ENCODE measurements at regions not wholly inside any gene's neighbourhood (a gene's known extent, or its start where the extent isn't known, plus 50 kb on each side); places are given as distances from the start of the nearest gene placed in this dataset.

DNA sequence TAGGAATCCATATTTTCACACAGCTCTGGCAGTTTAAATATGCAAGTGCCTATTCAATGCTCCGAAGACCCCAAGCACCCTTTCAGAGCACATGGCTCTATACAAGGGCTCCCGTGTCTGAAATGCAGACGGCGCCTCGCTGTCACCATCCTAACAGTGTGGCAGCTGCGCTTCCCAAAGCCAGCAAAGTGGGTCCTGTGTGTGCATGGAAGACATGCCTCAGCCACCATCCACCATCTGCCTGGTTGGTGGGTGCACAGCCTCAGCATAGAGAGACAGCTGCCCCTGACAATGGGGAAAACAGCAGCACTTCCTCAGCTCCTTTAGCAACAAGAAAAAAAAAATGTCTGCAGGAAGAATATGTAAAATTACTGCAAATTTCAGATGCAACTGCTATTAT lies 218.1 kb downstream of the SP3 start:
- DNase-seq: no peak

DNA sequence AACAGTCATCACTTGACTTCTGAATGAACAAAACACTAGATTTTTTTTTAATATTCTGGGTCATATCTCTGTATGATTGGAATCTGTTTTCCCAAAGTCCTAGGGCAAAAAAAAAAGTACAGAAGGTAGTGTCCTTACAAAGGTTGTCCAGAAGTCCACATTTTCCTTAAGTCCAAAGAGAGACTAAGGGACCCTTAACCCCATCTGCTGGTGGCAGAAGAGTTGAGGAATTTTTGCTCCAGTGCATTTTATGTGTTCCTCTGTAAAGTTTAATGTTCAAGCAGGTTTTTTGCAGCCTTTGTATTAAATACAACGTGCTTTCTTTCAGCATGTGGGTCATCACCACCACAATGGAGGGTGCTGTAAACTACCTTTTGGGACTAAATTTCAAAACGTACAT lies 215.9 kb downstream of the SP3 start:
- DNase-seq: no peak

DNA sequence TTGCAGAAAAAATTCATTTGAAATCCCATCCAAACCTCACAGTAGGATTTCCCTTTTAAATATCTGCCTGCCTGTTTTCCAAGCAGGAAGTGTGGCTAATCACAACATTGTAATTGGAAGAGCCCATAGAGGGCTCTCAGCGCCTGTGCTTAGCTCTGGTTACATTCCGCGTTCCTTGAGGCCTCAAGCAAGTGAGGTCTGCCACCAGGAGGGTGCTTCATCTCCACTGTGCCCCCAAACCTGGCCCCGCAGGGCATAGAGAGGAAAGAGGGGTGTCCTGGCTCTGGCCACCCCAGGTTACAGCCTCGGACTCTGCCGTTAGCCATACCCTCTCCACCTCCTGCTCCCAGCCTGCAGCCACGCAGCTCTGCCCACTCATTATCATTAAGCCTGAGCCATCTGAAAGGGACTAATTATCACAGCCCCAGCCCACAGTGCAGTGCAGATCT lies 214.8 kb downstream of the SP3 start:
- no peak for DNase-seq

DNA sequence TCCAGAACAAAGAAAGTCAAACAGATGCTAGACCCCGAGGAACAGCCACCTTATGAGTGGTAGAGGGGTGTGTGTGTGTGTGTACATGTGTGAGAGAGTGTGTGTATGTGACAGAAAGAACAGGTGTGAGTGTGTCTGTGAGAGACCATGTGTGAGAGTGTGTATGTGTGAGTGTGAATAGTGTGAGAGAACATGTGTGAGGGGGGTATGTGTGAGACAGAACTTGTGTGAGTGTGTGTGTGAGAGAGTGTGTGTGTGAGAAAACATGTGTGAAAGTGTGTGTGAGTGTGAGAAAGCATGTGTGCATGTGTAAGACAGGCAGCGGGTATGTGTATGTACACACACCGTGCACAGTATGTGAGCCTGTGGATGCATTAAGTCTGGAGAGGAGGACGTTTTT lies 214.3 kb downstream of the SP3 start:
- DNase-seq: no peak

DNA sequence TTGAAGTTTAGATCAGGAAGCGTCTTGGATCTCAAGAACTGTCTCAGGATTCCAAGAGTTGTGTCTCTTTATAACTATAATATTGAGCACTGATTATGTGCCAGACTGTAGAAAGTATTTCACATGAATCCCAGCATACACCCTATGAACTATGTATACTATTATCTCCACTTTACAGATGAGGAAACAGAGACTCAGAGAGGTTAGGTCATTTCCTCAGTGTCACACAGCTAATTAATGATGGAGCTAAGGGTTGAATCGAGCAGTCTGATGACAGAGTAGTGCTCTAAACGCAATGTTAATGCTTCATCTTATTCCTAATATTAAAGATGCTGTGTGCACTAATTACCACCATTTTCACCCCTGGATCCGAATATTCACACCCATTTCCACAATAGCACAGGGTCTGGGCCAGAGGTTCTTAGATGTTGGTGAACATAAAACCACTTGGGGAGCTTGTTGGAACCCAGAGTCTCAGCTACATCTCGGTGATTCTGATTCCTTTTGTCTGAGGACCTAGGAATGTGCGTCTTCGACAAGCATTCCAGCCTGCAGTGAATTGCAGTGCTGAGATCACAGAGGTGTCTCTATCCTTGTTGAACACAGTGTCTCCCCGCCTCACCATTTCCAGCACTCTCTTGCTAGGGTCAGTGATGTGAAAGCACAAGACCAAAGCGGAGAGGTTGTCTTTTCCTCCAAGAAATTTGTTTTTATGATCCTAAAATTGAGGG lies 213.8 kb downstream of the SP3 start:
- DNase-seq: no peak

DNA sequence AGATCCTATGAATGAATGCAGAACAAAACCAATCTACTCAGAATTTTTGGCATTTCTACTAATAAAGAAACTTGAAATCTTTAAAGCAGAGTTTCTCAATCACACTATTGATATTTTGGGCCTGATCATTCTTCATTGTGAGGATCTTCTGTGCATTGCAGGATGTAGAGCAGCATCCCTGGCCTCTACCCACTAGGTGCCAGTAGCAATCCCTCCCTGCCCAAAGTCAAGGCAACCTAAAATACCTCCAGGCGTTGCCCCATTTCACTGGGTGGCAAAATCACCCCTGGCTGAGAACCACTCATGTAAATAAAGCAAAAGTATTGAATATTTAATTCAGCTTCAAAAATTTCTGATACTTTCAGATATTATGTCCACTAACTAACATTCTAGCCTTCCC lies 213.0 kb downstream of the SP3 start:
- DNase-seq: no peak

DNA sequence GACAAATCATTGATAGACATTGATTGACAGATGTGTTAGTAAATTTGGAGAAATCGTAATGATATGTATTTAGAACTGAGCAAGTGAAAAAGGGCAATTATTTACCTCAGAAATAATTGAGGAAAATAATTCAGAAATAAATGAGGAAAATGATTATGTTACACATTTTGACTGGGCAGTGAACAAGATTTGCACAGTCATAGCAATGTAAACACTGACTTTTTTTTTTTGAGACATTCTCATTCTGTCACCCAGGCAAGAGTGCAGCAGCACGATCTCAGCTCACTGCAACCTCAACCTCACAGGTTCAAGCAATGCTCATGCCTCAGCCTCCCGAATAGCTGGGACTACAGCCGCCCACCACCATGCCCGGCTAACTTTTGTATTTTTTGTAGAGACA lies 211.7 kb downstream of the SP3 start:
- no peak for DNase-seq

DNA sequence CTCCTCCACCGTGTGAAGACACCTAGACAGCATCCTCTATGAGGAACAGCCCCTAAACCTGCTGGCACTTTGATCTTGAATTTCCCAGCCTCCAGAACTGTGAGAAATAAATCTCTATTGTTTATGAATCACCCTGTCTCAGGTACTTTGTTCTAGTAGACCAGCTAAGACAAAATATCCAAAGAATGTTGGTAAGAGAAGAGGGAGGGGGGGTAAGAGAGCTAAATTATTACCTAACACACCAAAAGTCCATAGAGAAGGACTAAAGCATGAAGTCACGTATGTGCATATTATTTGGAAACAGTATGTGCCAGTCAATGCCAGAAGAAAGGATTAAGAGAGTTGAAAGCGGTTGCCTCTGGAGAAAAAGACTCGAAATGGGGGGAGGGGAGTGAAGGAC lies 211.0 kb downstream of the SP3 start:
- DNase-seq: no peak

DNA sequence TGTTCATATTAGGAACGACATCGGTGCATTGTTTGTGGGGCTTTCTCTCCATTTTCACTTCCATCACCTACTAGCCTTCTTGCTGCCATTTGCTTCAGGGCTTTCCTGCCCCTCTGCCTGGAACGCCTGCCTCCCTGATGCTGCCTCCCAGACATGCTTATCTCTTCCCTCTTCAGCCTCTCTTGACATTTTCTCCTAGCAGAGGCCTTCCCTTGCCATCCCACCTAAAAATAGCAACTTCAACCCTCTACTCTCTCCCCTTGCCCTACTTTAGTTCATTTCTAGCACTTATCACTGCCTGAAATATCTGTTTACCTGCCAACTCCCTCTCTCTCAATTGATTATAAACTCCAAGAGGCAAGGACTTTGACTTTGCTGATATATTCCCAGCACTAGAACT lies 210.3 kb downstream of the SP3 start:
- DNase-seq: no peak

DNA sequence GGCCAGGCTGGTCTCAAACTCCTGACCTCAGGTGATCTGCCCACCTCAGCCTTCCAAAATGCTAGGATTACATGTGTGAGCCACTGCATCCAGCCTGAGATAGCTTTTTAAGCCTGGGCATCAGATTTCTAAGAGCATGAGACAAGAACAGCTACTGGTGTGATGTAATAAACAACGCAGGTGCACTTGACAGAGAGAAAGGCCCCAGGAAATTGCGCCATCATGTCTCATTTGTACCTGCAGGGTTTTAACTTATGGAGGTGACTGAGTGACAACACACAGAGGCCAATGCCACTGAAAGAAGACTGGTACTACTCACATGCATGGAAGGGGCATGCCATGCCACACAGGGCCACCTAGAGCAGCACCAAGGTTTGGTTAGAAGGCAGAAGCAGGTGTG lies 209.4 kb downstream of the SP3 start:
- DNase-seq: no peak

DNA sequence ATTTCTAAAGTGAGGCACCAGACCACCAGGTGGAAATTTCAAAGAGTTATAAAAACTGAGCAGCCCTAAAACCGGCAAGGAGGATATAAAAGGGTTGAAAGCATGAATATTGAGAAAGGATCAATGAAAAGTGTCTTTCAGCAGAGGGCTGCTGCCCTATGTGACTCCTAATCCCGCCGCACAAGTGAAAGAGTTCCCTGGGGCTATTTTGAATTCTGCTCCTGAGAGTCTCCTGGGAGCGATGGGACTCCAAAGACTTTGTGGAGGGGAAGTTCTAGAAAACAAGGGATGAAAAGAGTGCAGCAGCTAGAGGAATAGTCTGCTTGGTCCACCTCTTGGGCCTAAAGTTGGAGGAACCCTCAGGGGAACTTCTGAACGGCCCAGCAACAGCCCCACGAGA lies 205.2 kb downstream of the SP3 start:
- DNase-seq: no peak

DNA sequence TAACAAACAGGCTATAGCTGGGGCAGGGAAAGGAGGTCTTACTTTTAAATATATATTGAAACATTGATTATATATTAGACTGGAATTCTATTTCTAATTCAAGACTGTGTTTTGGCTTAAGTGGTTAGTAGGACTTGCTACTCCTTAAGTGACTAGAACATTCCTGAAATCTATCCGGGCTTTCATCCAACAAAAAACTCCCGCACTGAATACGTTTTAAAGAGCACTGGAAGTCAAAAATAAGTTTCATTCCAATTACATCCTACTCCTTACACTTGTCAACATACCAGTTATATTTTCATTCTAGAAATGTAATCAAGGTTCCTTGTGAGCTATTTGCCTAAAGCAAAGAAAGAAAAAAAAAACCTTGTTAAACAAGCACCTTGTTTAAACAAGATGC lies 204.6 kb downstream of the SP3 start:
- DNase-seq: no peak

DNA sequence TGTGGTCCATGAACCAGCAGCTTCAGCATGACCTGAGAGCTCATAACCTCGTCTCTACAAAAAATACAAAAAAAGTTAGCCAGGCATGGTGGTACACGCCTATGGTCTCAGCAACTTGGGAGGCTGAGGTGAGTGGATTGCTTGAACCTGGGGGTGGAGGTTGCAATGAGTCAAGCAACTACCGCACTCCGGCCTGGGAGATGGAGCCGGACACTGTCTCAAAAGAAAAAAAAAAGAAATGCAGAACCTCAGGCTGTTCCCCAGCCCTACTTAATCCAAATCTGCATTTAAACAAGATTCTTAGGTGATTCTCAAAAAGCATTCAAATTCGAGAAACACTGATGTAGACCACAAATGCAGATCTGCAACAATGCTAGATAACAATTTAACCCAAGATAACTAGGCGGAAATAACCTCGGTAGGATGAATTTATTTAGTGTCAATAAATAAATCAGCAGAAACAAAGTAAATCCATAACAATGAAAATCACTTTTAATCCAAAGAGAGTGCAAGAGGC lies 203.5 kb downstream of the SP3 start:
- no peak for DNase-seq

DNA sequence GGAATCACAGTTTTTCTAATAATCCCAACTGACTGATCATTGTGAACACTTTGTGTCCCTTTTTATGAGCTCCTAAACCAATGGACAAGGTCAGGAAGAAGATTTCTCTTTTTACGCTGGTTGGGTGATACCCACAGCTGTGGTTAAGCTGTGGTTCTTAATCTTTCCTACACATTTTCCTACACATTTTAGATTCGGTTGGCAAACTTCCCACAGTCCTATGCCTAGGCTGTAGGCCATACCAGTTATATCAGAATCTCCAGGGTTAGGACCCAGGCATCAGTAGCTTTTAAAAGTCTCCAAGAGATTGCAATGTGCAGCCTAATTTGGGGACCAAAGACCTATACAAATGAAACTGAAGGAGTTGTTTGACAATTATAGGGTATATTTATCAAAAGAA lies 203.0 kb downstream of the SP3 start:
- no peak for DNase-seq

DNA sequence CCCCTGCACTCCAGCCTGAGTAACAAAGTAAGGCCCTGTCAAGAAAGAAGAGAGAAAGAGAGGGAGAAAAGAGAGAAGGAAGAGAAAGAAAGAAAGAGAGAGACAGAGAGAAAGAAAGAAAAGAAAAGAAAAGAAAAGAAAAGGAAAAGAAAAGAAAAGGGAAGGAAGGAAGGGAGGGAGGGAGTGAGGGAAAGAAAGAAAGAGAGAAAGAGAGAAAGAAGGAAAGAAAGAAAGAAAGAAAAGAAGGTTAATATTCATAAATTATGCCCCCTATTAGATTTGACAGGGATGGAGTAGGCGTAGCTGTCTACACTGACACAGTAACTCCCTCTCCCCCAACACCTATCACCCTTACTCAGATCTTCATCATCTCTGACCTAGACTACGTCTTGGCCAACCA lies 202.3 kb downstream of the SP3 start:
- DNase-seq: no peak

DNA sequence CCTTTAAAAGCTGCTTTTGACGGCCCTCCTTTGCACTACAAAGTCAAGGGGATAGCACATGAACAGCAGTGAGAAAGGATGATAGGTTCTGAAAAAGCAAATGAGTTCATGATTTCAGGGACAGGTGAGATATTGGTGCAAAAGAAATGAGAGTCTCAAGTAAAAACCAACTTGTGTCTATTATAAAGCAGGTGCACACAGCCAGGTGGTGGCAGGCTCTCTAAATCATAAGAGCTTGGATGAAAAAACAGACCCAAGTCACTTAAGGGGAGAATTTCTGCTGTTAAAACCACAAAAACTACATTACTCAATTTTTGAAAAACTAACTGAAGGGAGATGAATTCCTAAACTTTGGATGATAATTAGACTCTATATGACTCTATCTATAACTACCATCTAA lies 201.5 kb downstream of the SP3 start:
- DNase-seq: peak; percentile 7

DNA sequence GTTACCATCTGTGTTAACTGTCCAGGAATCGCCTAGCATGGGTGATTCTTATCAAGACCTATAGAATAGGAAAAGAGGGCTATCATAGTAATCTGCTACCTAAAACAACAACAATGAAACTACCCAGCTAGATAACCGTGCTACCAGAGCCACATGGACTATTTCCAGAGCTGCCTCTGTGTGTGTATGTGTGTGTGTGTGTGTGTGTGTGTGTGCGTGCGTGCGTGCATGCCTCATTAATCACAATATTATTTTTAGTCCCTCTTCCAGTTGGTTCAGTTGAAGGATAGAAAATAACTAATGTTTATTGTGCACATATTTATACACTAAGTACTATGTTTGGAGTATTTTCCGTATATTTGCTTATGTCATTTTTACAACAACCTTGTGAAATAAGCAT lies 201.1 kb downstream of the SP3 start:
- DNase-seq: no peak

DNA sequence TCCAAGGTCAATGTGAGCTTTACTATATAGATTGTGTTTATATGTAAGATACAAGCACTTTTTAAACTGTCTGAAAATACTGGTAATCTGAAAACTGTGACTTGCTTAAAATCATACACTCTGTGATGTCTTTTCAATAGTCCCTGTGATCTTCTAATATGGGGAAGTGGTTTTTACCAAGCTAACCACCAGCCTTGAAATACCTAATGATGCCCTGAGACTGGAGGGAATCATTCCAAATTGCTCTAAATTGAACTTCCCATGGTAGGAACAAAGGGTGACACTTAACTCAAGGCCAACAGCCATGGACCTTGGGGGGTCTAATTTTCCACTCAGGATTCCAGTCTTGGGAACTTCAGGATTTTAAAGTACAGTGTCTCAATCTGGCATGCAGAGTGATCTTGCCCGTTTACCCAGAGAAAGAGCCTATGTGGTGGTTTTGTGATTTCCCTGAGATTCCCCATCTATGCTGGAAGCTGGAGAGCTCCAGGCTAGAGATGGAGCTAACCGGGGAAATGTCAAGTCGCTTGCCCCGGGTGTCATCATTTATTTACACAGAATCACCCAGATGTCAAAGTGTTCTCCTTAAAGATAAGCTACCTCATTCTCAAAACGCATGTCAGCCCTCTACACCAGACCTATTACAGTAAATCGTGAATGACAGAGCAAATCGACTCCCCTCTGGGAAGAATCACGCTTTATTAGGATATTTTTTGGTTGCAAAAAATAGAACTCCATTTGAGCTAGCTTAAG lies 198.5 kb downstream of the SP3 start:
- DNase-seq: no peak

DNA sequence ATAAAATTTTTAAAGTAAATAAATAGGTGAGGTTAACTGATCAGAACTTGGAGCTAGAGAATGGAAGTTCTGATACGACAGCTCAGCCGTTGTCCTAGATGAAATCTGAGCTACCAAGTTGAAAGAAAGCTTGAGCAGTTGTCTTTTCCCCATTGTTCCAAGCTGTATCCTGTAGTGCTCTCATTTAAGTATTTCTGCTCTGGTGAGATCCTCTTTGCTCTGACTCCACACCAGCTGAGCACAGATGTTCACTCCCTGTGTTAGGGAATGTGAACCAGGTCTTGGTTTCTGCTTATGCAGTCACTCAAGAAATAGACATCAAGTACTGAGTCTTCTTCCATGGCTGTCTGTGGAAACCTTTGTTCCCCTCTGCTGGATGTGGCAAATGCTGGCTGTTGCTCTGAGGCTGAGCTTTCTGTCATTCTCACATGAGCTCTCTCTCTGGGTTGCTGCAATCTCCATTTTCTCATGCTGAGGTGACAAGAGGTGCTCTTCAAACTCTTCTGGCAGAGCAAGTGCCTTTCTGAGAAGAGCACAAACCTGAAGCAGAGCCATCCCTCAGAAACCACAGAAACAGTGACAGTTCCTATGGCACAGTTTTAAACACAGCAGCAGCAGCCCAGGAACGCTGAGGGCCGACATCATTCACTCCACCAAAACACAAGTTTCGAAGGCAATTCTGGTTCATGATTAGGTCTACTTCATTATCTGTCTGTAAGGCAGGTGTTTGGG lies 194.1 kb downstream of the SP3 start:
- DNase-seq: peak; percentile 58

DNA sequence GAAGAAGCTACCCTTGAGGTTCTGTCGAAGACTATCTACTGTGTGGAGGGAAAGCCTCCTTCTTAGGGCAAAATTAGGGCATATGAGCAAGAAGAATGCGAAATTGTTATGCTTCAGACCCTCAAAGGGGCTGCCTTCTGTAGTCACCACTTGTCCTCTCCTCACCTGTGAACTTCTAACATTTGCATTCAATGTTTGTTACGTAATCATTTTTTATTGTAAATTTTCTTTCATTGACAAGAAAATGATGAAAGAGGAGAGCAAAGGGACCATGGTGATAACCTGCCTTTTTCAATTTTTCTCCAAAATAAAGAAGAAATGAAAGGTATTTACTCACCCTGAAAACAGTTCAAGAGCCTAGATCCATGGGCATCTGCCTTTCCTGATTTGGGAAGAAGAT lies 193.0 kb downstream of the SP3 start:
- no peak for DNase-seq

DNA sequence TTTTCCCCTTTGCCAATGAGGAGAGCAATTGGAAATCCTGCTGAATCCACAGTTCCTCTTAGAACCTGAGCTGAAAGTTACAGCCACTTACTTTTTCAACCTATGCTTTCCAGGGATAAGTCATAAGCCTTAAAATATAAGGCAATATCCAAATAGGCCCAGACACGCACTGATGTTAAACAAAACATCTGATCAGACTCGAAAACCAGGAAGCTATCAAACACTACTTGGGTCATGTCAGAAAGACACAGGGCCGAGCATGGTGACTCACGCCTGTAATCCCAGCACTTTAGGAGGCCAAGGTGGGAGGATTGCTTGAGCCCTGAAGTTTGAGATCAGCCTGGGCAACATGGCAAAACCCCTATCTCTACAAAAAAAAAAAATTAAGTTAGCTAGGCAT lies 192.1 kb downstream of the SP3 start:
- DNase-seq: no peak

DNA sequence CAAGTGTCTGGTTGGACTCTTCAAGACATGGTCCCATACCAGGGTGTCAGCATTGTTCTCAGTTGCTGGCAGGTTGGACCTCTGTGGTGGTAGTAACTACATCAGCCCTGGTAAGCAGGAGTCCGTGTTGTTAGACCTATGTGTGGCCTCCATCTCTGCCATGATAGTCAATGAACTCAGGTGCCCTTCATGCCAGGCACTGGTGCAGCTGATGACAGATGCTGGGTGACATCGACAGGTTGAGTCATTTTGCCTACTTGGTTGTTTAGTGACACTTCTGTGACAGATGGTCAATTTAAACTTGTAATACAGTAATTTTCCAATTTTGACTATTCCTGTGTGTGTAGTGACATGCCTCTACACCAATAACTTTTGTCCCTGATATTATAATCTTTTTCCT lies 189.7 kb downstream of the SP3 start:
- no peak for DNase-seq

DNA sequence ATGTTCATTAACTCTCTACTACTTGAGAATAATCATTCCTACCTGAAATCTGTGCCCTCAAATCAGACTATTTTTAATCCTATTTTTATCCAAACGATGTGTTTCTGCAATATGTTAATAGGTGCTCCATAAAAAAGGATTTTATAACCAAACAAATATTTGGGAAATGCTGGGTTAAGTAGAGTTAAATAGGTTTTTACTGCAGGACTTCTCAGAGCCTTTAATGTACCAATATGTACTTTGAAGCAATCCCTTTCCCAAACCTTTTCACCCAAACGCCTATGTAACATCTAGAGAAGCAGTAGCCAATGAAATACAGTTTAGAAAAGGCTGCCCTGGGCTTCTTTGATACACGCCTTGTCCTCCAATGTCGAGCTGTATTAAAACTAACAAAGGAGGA lies 182.5 kb downstream of the SP3 start:
- DNase-seq: no peak

DNA sequence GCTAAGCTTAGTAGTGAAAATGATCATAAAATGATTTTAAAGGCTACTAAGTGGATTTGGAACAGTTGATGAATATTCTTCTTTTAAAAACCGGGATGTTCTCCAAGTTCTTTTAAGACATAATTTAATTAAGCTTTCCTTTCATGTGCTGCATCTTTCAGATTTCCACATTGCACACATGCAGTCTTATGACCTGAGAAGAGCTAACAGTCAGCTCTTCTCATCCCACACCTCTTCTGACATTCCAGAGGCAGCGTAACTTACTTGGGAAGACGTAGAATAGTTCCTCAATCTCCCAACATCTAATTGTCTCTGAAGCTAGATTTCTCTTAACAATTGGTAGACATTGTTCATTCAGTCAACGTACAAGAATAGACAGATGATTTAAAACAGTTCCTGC lies 181.8 kb downstream of the SP3 start:
- DNase-seq: no peak
